ENCODE measurements at regions not wholly inside any gene's neighbourhood (a gene's known extent, or its start where the extent isn't known, plus 50 kb on each side); places are given as distances from the start of the nearest gene placed in this dataset.
"Not testable (repeated sequence)": the region's sequence is repeated elsewhere in the genome, so short reads cannot be mapped to it uniquely, and the experiment has no call there.

- no peak overlapping the region for H3K4me3 ChIP-seq (ENCODE audit: low read depth, low read length)
- TF ChIP-seq, protein P1, sequence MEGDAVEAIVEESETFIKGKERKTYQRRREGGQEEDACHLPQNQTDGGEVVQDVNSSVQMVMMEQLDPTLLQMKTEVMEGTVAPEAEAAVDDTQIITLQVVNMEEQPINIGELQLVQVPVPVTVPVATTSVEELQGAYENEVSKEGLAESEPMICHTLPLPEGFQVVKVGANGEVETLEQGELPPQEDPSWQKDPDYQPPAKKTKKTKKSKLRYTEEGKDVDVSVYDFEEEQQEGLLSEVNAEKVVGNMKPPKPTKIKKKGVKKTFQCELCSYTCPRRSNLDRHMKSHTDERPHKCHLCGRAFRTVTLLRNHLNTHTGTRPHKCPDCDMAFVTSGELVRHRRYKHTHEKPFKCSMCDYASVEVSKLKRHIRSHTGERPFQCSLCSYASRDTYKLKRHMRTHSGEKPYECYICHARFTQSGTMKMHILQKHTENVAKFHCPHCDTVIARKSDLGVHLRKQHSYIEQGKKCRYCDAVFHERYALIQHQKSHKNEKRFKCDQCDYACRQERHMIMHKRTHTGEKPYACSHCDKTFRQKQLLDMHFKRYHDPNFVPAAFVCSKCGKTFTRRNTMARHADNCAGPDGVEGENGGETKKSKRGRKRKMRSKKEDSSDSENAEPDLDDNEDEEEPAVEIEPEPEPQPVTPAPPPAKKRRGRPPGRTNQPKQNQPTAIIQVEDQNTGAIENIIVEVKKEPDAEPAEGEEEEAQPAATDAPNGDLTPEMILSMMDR (IDR thresholded peaks at IDR 0.05; ENCODE audit: borderline replicate concordance, insufficient read depth, low read depth, low read length) = no peak
These were observed 404.9 kb upstream of the MBL2 start for GRCh38 chr10:53177468-53177867.

DNA sequence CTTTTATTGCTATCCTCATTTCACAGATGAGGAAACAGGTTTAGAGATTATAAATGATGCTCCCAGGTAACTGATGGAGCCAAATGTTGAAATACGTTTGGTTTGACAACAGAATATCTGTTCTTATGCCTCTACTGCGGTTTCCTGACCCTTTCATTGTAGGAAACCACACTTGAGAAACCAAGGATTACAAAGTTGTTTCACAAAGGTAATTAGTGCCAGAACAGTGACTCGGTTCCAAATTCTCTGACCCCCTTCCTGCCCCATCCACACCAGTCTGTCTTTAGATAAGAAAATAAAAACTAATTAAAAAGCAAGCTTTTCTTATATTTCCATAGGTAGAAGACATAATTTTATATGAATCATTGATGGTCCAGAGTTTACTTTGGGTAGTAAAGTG lies 393.7 kb upstream of the MBL2 start:
- TF ChIP-seq, protein P1 (IDR thresholded peaks at IDR 0.05; ENCODE audit: borderline replicate concordance, insufficient read depth, low read depth, low read length) = no peak
- no peak overlapping the region for H3K4me3 ChIP-seq (ENCODE audit: low read depth, low read length)

GRCh38 chr10:53162856-53163255 lies 390.3 kb upstream of the MBL2 start:
- TF ChIP-seq, protein P1 (IDR thresholded peaks at IDR 0.05; ENCODE audit: borderline replicate concordance, insufficient read depth, low read depth, low read length) = no peak
- no peak overlapping the region for H3K4me3 ChIP-seq (ENCODE audit: low read depth, low read length)

DNA sequence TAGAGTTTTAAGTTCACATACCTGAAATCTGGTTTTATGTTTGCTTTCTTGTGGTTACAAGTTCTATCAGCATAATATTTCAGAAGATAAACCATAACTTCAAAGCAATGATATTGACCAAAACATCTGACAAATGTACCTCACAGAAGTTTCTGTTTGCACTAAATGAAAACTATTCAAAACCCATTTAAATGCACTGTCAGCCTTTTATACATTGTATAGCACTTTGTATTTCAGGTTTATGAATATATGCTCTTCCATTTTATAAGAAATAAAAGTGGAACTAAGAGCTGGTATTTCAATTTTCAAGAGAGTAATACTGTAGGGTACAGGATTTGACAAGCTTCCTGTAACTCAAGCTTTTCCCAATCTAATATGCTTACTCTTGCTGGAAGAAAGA lies 388.6 kb upstream of the MBL2 start:
- TF ChIP-seq, protein P1 (IDR thresholded peaks at IDR 0.05; ENCODE audit: borderline replicate concordance, insufficient read depth, low read depth, low read length) = no peak
- no peak overlapping the region for H3K4me3 ChIP-seq (ENCODE audit: low read depth, low read length)

GRCh38 chr10:53155674-53156073 lies 383.1 kb upstream of the MBL2 start:
- H3K4me3 ChIP-seq (ENCODE audit: low read depth, low read length) = not testable (repeated sequence)

GRCh38 chr10:53153831-53154230 lies 381.2 kb upstream of the MBL2 start:
- TF ChIP-seq, protein P1 (IDR thresholded peaks at IDR 0.05; ENCODE audit: borderline replicate concordance, insufficient read depth, low read depth, low read length) = no peak
- H3K4me3 ChIP-seq (ENCODE audit: low read depth, low read length) = no peak overlapping the region

GRCh38 chr10:53140506-53140905 lies 367.9 kb upstream of the MBL2 start:
- TF ChIP-seq, protein P1 (IDR thresholded peaks at IDR 0.05; ENCODE audit: borderline replicate concordance, insufficient read depth, low read depth, low read length) = no peak
- no peak overlapping the region for H3K4me3 ChIP-seq (ENCODE audit: low read depth, low read length)

GRCh38 chr10:53135897-53136253 lies 363.3 kb upstream of the MBL2 start:
- TF ChIP-seq, protein P1 (IDR thresholded peaks at IDR 0.05; ENCODE audit: borderline replicate concordance, insufficient read depth, low read depth, low read length) = no peak
- H3K4me3 ChIP-seq (ENCODE audit: low read depth, low read length) = no peak overlapping the region
